Stimulated activated CD4-positive, alpha-beta T cell treated with anti-CD3 and anti-CD28 coated beads, Interleukin-15, amount 100 ng/mL, for 24 hours (primary cell): ENCODE measurements at regions not wholly inside any gene's neighbourhood (a gene's known extent, or its start where the extent isn't known, plus 50 kb on each side); places are given as distances from the start of the nearest gene placed in this dataset.
"Not testable (repeated sequence)": the region's sequence is repeated elsewhere in the genome, so short reads cannot be mapped to it uniquely, and the experiment has no call there.

Experiments
- DNase-seq: peaks from one replicate; pipeline ENCODE4 v3.0.0-alpha.2; 2020

GRCh38 chr3:106957029-106957428 is 420.2 kb upstream of the CCDC54 start:
- DNase-seq = no peak

GRCh38 chr3:106962993-106963392 is 414.2 kb upstream of the CCDC54 start:
- DNase-seq = no peak

GRCh38 chr3:106963442-106963841 is 413.8 kb upstream of the CCDC54 start:
- no peak for DNase-seq

GRCh38 chr3:106965307-106965706 is 411.9 kb upstream of the CCDC54 start:
- DNase-seq = no peak

GRCh38 chr3:106969596-106969995 is 407.6 kb upstream of the CCDC54 start:
- no peak for DNase-seq

GRCh38 chr3:106981392-106981791 is 395.8 kb upstream of the CCDC54 start:
- no peak for DNase-seq

- no peak for DNase-seq
Measured at GRCh38 chr3:106985721-106986120, 391.5 kb upstream of the CCDC54 start.

- not testable (repeated sequence) for DNase-seq
Measured at GRCh38 chr3:106998841-106999682, 378.2 kb upstream of the CCDC54 start.

GRCh38 chr3:107001635-107002034 is 375.6 kb upstream of the CCDC54 start:
- DNase-seq = no peak

- not testable (repeated sequence) for DNase-seq
Measured at GRCh38 chr3:107005352-107005751, 371.9 kb upstream of the CCDC54 start.

- DNase-seq = no peak
Measured at GRCh38 chr3:107008213-107008612, 369.0 kb upstream of the CCDC54 start.

GRCh38 chr3:107013641-107014040 is 363.6 kb upstream of the CCDC54 start:
- no peak for DNase-seq

- DNase-seq = no peak
Measured at GRCh38 chr3:107024551-107025026, 352.6 kb upstream of the CCDC54 start.

GRCh38 chr3:107025961-107026360 is 351.3 kb upstream of the CCDC54 start:
- DNase-seq = no peak

- no peak for DNase-seq
Measured at GRCh38 chr3:107028086-107028485, 349.2 kb upstream of the CCDC54 start.

GRCh38 chr3:107028626-107029025 is 348.6 kb upstream of the CCDC54 start:
- DNase-seq = no peak

- DNase-seq = no peak
Measured at GRCh38 chr3:107032111-107032510, 345.1 kb upstream of the CCDC54 start.

GRCh38 chr3:107034142-107034541 is 343.1 kb upstream of the CCDC54 start:
- no peak for DNase-seq

GRCh38 chr3:107035176-107035575 is 342.1 kb upstream of the CCDC54 start:
- no peak for DNase-seq

- no peak for DNase-seq
Measured at GRCh38 chr3:107044677-107045076, 332.6 kb upstream of the CCDC54 start.

GRCh38 chr3:107045791-107046190 is 331.4 kb upstream of the CCDC54 start:
- DNase-seq = no peak

GRCh38 chr3:107055181-107055942 is 321.9 kb upstream of the CCDC54 start:
- no peak for DNase-seq

- no peak for DNase-seq
Measured at GRCh38 chr3:107061466-107061865, 315.8 kb upstream of the CCDC54 start.

GRCh38 chr3:107062310-107062709 is 314.9 kb upstream of the CCDC54 start:
- DNase-seq = no peak
